LNCAP (cell line): ENCODE measurements at regions not wholly inside any gene's neighbourhood (a gene's known extent, or its start where the extent isn't known, plus 50 kb on each side); places are given as distances from the start of the nearest gene placed in this dataset.

ENCODE experiments used
- CTCF ChIP-seq: fragments of 450-650 bp; IDR thresholded peaks from 2 replicates; pipeline ENCODE4 v1.5.1; 2017; ENCODE audit warnings: mild to moderate bottlenecking

DNA sequence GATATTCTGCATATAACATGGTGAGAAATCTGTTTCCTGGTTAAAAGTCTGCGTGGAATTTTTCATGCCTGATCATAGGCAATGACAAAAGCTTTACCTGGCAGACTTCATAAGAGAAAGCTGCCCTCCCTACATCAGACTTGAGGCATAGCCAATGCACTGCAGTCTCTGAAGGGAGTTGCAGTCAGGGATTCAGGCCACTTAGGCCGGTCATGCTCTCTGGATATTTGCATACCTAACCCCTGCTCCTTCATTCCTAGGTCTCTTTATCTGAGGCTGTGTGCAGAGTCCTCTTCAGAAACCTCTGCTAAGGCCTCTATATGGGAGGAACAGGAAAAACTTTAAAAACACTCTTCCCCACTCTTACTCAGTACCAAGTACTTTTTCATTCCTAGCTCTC is 287.4 kb downstream of the PCDH17 start:
- no peak for TF ChIP-seq CTCF

DNA sequence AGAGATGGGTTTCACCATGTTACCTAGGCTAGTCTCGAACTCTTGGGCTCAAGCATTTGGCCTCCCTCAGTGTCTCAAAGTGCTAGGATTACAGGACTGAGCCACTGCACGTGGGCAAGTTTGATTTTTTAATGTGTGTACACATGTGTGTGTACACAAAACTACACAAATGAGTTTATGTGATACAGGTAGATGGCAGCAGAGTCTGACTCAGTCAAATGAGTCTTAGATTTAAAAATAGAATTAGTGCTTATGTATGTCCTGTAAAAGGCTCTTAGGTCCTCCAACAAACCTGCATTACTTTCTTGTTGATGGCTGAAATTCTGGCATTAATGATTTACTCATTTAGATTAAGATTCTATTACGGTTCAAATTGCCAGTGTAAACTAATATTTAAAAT is 293.7 kb downstream of the PCDH17 start:
- no peak for TF ChIP-seq CTCF

DNA sequence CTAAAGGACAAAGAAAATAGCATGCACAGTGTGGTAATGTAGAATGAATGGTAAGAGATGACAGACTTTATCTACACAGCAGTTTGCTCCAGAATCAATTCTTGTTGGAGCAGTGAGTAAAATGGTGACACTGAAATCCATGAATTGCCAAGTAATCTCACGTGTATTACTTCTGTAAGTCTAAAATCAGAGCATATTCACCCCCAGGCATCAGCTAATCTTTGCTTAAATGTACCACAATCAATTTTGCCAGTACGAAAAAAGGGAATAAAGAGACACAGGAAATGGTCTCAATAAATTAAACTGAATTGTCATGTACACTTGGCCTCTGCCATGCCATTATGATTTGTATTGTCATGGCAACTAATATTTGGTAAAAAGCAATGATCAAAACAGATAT is 294.2 kb downstream of the PCDH17 start:
- no peak for TF ChIP-seq CTCF

DNA sequence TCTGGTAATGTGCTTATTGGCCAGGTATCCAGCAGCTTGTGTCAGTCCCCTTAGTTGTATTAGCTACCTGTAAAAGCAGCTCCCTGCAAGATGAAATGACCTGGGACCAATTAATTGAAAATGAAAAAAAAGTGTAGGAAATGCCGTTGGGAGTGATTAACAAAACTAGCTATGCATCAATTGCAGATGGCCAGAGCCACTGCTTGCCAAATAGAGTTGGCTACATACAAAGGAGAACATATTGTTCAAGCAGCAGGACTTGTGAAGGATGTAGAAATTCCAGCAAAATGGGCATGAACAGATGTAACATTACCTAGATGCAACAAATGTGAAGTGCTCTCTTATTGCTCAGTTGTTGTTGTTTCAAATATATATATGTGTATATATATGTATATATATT is 300.5 kb downstream of the PCDH17 start:
- no peak for TF ChIP-seq CTCF

GRCh38 chr13:57933606-57934005 is 302.1 kb downstream of the PCDH17 start:
- no peak for TF ChIP-seq CTCF

DNA sequence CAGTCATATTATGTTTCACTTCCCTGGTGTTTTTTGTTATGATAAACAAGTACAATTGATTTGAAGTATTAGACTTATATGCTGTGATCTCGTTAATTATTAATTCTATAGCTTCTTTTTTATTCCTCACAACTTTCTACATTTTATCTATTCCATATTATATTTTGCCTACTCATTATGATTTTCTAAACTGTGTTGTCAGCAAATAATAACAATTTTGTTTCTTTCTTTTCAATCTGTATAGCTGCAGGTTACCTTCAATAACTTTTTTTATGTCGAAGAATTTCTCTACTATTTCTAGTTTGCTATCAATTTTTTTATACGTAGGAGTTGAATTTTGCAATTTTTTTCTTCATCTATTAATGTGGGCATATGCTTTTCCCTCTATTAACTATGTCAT is 304.4 kb downstream of the PCDH17 start:
- no peak for TF ChIP-seq CTCF

DNA sequence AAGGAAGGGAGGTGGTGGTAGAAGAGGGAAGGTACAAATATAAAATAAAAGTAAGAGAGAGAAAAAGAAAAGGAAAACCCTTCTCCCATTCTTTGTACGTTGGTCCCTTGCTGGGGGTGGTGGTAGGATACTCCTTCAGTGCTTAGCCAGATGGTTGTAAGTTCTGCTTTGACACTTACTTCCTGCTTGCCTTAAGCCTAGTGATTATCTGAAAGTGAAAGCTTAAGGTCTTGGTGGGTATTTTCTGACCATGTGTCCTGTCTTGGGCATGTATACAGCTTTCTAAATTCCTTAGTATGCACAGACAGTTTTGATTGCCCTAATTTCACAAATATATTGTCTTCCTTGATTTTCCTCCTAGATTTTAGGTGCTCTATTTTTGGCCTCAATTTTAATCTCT is 314.8 kb downstream of the PCDH17 start:
- TF ChIP-seq CTCF: no peak

- no peak for TF ChIP-seq CTCF
Measured at GRCh38 chr13:57948884-57949283, 317.3 kb downstream of the PCDH17 start.
